CD14-positive monocyte (primary cell): ENCODE measurements at regions not wholly inside any gene's neighbourhood (a gene's known extent, or its start where the extent isn't known, plus 50 kb on each side); places are given as distances from the start of the nearest gene placed in this dataset.
A peak's percentile ranks its signal among the peaks of the same experiment; 100 is the strongest.
"Not testable (repeated sequence)": the region's sequence is repeated elsewhere in the genome, so short reads cannot be mapped to it uniquely, and the experiment has no call there.

Experiments
- DNase-seq, 3 donors: peaks; one replicate each; pipeline ENCODE4 v3.0.0-alpha.2; 2011 to 2022
- H2AFZ ChIP-seq: 2 replicates; pipeline ENCODE4 v1.6.0; 2012; ENCODE audit warnings: mild to moderate bottlenecking, low read depth, low read length, inconsistent platforms; ENCODE audit not compliant: insufficient read depth, poor library complexity, severe bottlenecking
- H3K27ac ChIP-seq, 2 donors: 1 replicate in 1 of 2; 2 replicates in 1 of 2; pipeline ENCODE4 v1.5.1; 2012 to 2013; ENCODE audit warnings: low read length in 2 of 2, control low read depth in 1 of 2, inconsistent platforms in 1 of 2, low read depth in 1 of 2, mild to moderate bottlenecking in 1 of 2
- H3K27me3 ChIP-seq, 2 donors: one replicate each; pipeline versions ENCODE4 v1.6.0 to v1.6.1; 2011 to 2013; ENCODE audit warnings: low read length in 2 of 2; ENCODE audit not compliant: control insufficient read depth in 2 of 2, insufficient read depth in 2 of 2
- H3K36me3 ChIP-seq, 2 donors: replicated peaks in 1 of 2; 1 replicate in 1 of 2; 2 replicates in 1 of 2; pipeline versions ENCODE4 v1.5.1 to v1.6.1; 2012 to 2013; ENCODE audit warnings: low read length in 2 of 2, control low read depth in 1 of 2, inconsistent platforms in 1 of 2, mild to moderate bottlenecking in 1 of 2; ENCODE audit not compliant: insufficient read depth in 2 of 2, control insufficient read depth in 1 of 2
- H3K4me1 ChIP-seq, 2 donors: 1 replicate in 1 of 2; 2 replicates in 1 of 2; pipeline versions ENCODE4 v1.5.1 to v1.6.1; 2012 to 2013; ENCODE audit warnings: low read length in 2 of 2, control low read depth in 1 of 2, inconsistent platforms in 1 of 2, mild to moderate bottlenecking in 1 of 2, moderate library complexity in 1 of 2; ENCODE audit not compliant: insufficient read depth in 2 of 2, control insufficient read depth in 1 of 2
- H3K4me2 ChIP-seq: replicated peaks from 2 replicates; pipeline ENCODE3; 2012; ENCODE audit warnings: low read length, moderate library complexity, mild to moderate bottlenecking; ENCODE audit not compliant: poor library complexity, severe bottlenecking; ENCODE audit errors: extremely low read depth
- H3K4me3 ChIP-seq, 3 experiments: fragments of 200-600 bp in 1 of 3; sonication (generic) in 1 of 3; replicated peaks in 1 of 3; 1 replicate in 2 of 3; 2 replicates in 1 of 3; pipeline ENCODE4 v1.5.1; 2011 to 2013; ENCODE audit warnings: low read length in 3 of 3, mild to moderate bottlenecking in 3 of 3, control low read depth in 2 of 3, low read depth in 2 of 3, inconsistent platforms in 1 of 3, moderate library complexity in 1 of 3
- H3K79me2 ChIP-seq: 2 replicates; pipeline ENCODE4 v1.6.0; 2012; ENCODE audit warnings: mild to moderate bottlenecking, control low read depth, inconsistent platforms, low read length, moderate library complexity; ENCODE audit not compliant: insufficient read depth
- H3K9ac ChIP-seq: 2 replicates; pipeline ENCODE4 v1.6.0; 2017; ENCODE audit warnings: low read length, mild to moderate bottlenecking; ENCODE audit not compliant: insufficient read depth, poor library complexity, severe bottlenecking
- H3K9me3 ChIP-seq, 2 donors: replicated peaks in 1 of 2; 1 replicate in 1 of 2; 2 replicates in 1 of 2; pipeline versions ENCODE4 v1.5.1 to v1.6.1; 2012 to 2013; ENCODE audit warnings: low read length in 2 of 2, control low read depth in 1 of 2; ENCODE audit not compliant: control insufficient read depth in 1 of 2, insufficient read depth in 1 of 2
- H4K20me1 ChIP-seq: 2 replicates; pipeline ENCODE4 v1.6.0; 2012; ENCODE audit warnings: mild to moderate bottlenecking, low read length, control low read depth, moderate library complexity; ENCODE audit not compliant: insufficient read depth
- H3K27ac Mint-ChIP-seq, 7 donors: one replicate each; pipeline ENCODE4 v1.8.0; 2020; ENCODE audit warnings: mild to moderate bottlenecking in 7 of 7, mixed read lengths in 7 of 7, moderate library complexity in 6 of 7, inconsistent platforms in 2 of 7
- H3K27me3 Mint-ChIP-seq, 3 donors: one replicate each; pipeline ENCODE4 v1.8.0; 2021 to 2022; ENCODE audit warnings: low read depth in 3 of 3, mild to moderate bottlenecking in 3 of 3, mixed read lengths in 3 of 3, moderate library complexity in 3 of 3, inconsistent platforms in 1 of 3
- H3K36me3 Mint-ChIP-seq, 2 donors: one replicate each; pipeline ENCODE4 v1.8.0; 2020; ENCODE audit warnings: mixed read lengths in 2 of 2, inconsistent platforms in 1 of 2, mild to moderate bottlenecking in 1 of 2
- H3K4me1 Mint-ChIP-seq: one replicate; pipeline ENCODE4 v1.8.0; 2020; ENCODE audit warnings: mild to moderate bottlenecking, mixed read lengths
- H3K4me3 Mint-ChIP-seq, 2 donors: one replicate each; pipeline ENCODE4 v1.8.0; 2020; ENCODE audit warnings: mild to moderate bottlenecking in 2 of 2, mixed read lengths in 2 of 2, moderate library complexity in 1 of 2
- H3K9me3 Mint-ChIP-seq, 7 donors: one replicate each; pipeline ENCODE4 v1.8.0; 2020 to 2022; ENCODE audit warnings: mixed read lengths in 7 of 7, mild to moderate bottlenecking in 6 of 7, moderate library complexity in 6 of 7, inconsistent platforms in 2 of 7
- WGBS: methylation state at CpG from one replicate; pipeline ENCODE4 v1.1.5; 2013; ENCODE audit warnings: missing lambda C conversion rate; ENCODE audit not compliant: insufficient coverage; 5-methylcytosine and 5-hydroxymethylcytosine counted together
- intact Hi-C, 2 donors: fragments of 100-400 bp; cut with micrococcal nuclease; formaldehyde crosslinking; loops; one replicate each; pipeline versions ENCODE4 v1.15.0 to v1.15.1; 2023
- TF ChIP-seq, protein P1 (sequence below): fragments of 200-600 bp; IDR thresholded peaks from one replicate; pipeline ENCODE4 v1.8.0; 2022; ENCODE audit warnings: antibody characterized with exemption, mild to moderate bottlenecking

DNA sequence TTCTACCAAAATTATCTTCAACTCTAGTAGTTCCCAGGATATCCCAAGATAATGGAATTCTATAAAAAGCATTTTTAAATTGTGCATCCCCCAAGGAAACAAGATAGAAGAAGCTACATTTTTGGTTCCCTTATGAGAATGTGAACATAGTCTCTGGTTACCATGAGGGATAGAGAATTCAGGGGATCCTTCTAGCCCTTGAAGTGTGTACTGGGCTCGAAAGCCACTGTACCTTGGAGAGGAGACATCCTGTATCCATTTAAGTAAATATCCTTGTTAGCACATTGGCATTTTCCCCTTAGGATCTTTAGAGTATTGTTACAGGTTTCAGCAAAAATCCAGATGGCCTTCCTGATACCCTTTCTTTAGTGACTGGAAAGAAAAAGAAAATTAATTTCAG, 228.5 kb downstream of the RTP5 start:
- no peak overlapping the region for H3K9ac ChIP-seq
- WGBS = no CpG with 5 or more reads among the region's 1 CpG
- Mint-ChIP-seq H3K36me3 (peaks cover 58 to 62% of the 10 kb centered on the region in 2 donors), H3K4me3 (peak overlapping the region in 1 of 2 donors; percentile 31), H3K27ac (peak overlapping the region; percentile 82 to 94 (median 93)), H3K4me1 (peaks cover 48% of the 10 kb centered on the region), H3K27me3 (no peaks in the 10 kb centered on the region), H3K9me3 (peaks cover 0 to 1% (median 0%) of the 10 kb centered on the region in 7 donors)
- peaks cover 10 to 44% of the 10 kb centered on the region in 2 donors for H3K36me3 ChIP-seq
- peak overlapping the region; percentile 55 for H3K4me2 ChIP-seq
- peaks cover 40% of the 10 kb centered on the region for H4K20me1 ChIP-seq
- TF ChIP-seq, protein P1, sequence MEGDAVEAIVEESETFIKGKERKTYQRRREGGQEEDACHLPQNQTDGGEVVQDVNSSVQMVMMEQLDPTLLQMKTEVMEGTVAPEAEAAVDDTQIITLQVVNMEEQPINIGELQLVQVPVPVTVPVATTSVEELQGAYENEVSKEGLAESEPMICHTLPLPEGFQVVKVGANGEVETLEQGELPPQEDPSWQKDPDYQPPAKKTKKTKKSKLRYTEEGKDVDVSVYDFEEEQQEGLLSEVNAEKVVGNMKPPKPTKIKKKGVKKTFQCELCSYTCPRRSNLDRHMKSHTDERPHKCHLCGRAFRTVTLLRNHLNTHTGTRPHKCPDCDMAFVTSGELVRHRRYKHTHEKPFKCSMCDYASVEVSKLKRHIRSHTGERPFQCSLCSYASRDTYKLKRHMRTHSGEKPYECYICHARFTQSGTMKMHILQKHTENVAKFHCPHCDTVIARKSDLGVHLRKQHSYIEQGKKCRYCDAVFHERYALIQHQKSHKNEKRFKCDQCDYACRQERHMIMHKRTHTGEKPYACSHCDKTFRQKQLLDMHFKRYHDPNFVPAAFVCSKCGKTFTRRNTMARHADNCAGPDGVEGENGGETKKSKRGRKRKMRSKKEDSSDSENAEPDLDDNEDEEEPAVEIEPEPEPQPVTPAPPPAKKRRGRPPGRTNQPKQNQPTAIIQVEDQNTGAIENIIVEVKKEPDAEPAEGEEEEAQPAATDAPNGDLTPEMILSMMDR = no peak
- peak overlapping the region in 2 of 3 experiments; percentile 16 to 43 for H3K4me3 ChIP-seq
- no peak overlapping the region for H2AFZ ChIP-seq
- no peak for DNase-seq
- peak overlapping the region in 1 of 2 donors; percentile 82 for H3K27ac ChIP-seq
- H3K27me3 ChIP-seq = no peaks in the 10 kb centered on the region
- H3K4me1 ChIP-seq = peaks cover 21 to 25% of the 10 kb centered on the region in 2 donors
- intact Hi-C loops = no loop called here
- peaks cover 51% of the 10 kb centered on the region for H3K79me2 ChIP-seq
- H3K9me3 ChIP-seq = no peaks in the 10 kb centered on the region

DNA sequence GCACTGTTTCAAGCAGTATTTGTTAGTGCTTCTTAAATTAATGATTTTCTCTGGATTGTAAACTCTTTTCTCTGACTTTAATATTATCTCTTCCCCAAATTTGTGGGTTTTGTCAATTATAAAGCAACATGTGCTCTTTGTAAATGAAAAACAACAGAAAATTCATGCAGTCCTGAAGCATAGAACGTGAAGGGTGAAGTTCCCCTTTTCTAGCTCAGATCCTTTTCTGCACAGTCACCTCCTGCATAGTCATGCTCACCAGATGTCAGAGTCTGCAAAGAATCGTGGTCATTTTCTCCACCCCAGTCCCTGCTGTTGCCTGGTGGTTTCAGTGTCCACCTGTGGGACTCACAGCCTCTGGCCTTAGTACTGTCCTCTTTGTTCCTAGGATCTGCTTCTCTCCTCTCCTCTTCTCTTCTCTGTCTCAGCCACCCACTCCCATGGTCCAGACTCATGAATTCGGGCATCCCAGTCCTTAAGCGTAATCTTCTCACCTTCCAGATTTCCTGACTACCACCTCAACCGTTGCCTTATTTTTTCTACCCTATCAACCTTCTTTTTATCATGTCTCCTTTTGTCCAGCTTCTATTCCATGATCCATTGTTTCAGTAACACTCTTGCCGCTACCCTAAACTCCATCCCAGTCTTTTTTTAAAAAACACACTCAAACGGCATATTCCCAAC, 229.1 kb downstream of the RTP5 start:
- H3K9me3 Mint-ChIP-seq = no peaks in the 10 kb centered on the region
- DNase-seq = peak; percentile 74 to 84 (median 82)
- Histone ChIP-seq H3K27ac (peak overlapping the region; percentile 16 to 82), H2AFZ (no peak overlapping the region), H3K79me2 (peaks cover 46% of the 10 kb centered on the region), H3K4me3 (peak overlapping the region in 2 of 3 experiments; percentile 16 to 43), H4K20me1 (peaks cover 37% of the 10 kb centered on the region), H3K4me2 (peak overlapping the region; percentile 55), H3K9ac (no peak overlapping the region), H3K27me3 (no peaks in the 10 kb centered on the region), H3K4me1 (peaks cover 19 to 23% of the 10 kb centered on the region in 2 donors), H3K36me3 (peaks cover 10 to 49% of the 10 kb centered on the region in 2 donors), H3K9me3 (no peaks in the 10 kb centered on the region)
- H3K36me3 Mint-ChIP-seq = peaks cover 61 to 66% of the 10 kb centered on the region in 2 donors
- H3K27me3 Mint-ChIP-seq = no peaks in the 10 kb centered on the region
- WGBS = 31% methylated on average over 7 of the region's 7 CpGs
- peak overlapping the region; percentile 82 to 94 (median 93) for H3K27ac Mint-ChIP-seq
- peaks cover 42% of the 10 kb centered on the region for H3K4me1 Mint-ChIP-seq
- TF ChIP-seq, protein P1 = no peak
- H3K4me3 Mint-ChIP-seq = peak overlapping the region; percentile 69 to 76
- intact Hi-C loops = no loop called here

DNA sequence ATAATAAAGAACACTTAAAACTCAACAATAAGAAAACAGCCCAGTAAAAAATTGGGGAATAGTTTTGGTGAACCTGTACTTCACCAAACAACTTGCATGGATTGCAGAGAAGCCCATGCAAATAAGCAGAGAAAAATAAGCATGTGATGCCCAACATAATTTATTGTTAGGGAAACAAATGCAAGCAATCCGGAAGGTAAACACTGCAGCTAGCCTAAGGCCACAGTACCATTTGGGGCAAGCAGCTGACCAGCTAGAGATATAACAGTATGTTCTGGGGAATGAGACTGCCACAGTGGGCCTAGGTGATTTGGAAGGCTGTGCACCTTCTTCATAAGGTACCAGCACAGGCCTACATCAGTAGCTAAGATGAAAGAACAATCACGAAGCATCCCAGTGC, 233.6 kb downstream of the RTP5 start:
- H3K4me3 ChIP-seq, intact Hi-C loops, DNase-seq, H3K9ac ChIP-seq, H3K27me3 ChIP-seq, H3K27ac ChIP-seq, H3K4me3 Mint-ChIP-seq, H3K4me2 ChIP-seq, H3K27ac Mint-ChIP-seq, H3K9me3 ChIP-seq, H3K9me3 Mint-ChIP-seq, H2AFZ ChIP-seq, H3K27me3 Mint-ChIP-seq: not testable (repeated sequence)
- peaks cover 32% of the 10 kb centered on the region for H3K79me2 ChIP-seq
- peaks cover 60 to 69% of the 10 kb centered on the region in 2 donors for H3K36me3 Mint-ChIP-seq
- 100% methylated on average over 1 of the region's 2 CpGs for WGBS
- H3K4me1 ChIP-seq = peaks cover 12 to 13% of the 10 kb centered on the region in 2 donors
- H3K4me1 Mint-ChIP-seq = peaks cover 33% of the 10 kb centered on the region
- peaks cover 53% of the 10 kb centered on the region for H4K20me1 ChIP-seq
- H3K36me3 ChIP-seq = peaks cover 0 to 43% of the 10 kb centered on the region in 2 donors
